GM06990 (cell line): ENCODE measurements at regions not wholly inside any gene's neighbourhood (a gene's known extent, or its start where the extent isn't known, plus 50 kb on each side); places are given as distances from the start of the nearest gene placed in this dataset.

Source experiments
- DNase-seq: peaks from one replicate; pipeline ENCODE4 v3.0.0-alpha.2; 2011; ENCODE audit not compliant: insufficient read length; ENCODE audit errors: extremely low read depth
- H3K27me3 ChIP-seq: replicated peaks from 2 replicates; pipeline ENCODE4 v1.6.0; 2011; ENCODE audit warnings: low read length; ENCODE audit not compliant: control insufficient read depth, insufficient read depth
- H3K36me3 ChIP-seq: 2 replicates; pipeline ENCODE4 v1.5.1; 2011; ENCODE audit warnings: low read length; ENCODE audit not compliant: control insufficient read depth, insufficient read depth
- H3K4me3 ChIP-seq: replicated peaks from 2 replicates; pipeline ENCODE4 v1.5.1; 2011; ENCODE audit warnings: low read depth, mild to moderate bottlenecking, control low read depth, low read length
- CTCF ChIP-seq: IDR thresholded peaks from 2 replicates; pipeline ENCODE4 v1.5.1; 2011; ENCODE audit warnings: low read length, control low read depth, mild to moderate bottlenecking, inconsistent platforms; ENCODE audit not compliant: insufficient read depth, poor library complexity, severe bottlenecking

GRCh38 chr5:58281189-58281588, 178.7 kb downstream of the PLK2 start:
- Histone ChIP-seq H3K4me3 (no peak overlapping the region), H3K36me3 (no peaks in the 10 kb centered on the region), H3K27me3 (no peaks in the 10 kb centered on the region)
- no peak for DNase-seq
- no peak for TF ChIP-seq CTCF

GRCh38 chr5:58279259-58279658, 180.6 kb downstream of the PLK2 start:
- H3K36me3 ChIP-seq: no peaks in the 10 kb centered on the region
- no peak for DNase-seq
- H3K4me3 ChIP-seq: no peak overlapping the region
- TF ChIP-seq CTCF: no peak
- no peaks in the 10 kb centered on the region for H3K27me3 ChIP-seq

- no peaks in the 10 kb centered on the region for H3K27me3 ChIP-seq
- no peak for DNase-seq
- TF ChIP-seq CTCF: no peak
- H3K4me3 ChIP-seq: no peak overlapping the region
- H3K36me3 ChIP-seq: no peaks in the 10 kb centered on the region
Measured at GRCh38 chr5:58276431-58276830, 183.5 kb downstream of the PLK2 start.

GRCh38 chr5:58275516-58275915, 184.4 kb downstream of the PLK2 start:
- no peak for TF ChIP-seq CTCF
- Histone ChIP-seq H3K36me3 (no peaks in the 10 kb centered on the region), H3K4me3 (no peak overlapping the region), H3K27me3 (no peaks in the 10 kb centered on the region)
- DNase-seq: no peak

- no peak overlapping the region for H3K4me3 ChIP-seq
- TF ChIP-seq CTCF: no peak
Measured at GRCh38 chr5:58274191-58274590, 185.7 kb downstream of the PLK2 start.

GRCh38 chr5:58273711-58274110, 186.2 kb downstream of the PLK2 start:
- no peak overlapping the region for H3K4me3 ChIP-seq
- no peak for DNase-seq
- TF ChIP-seq CTCF: no peak
- H3K36me3 ChIP-seq: no peaks in the 10 kb centered on the region
- H3K27me3 ChIP-seq: no peaks in the 10 kb centered on the region

More at GRCh38 chr5:58274191-58274590, 185.7 kb downstream of the PLK2 start:
- Histone ChIP-seq H3K36me3 (no peaks in the 10 kb centered on the region), H3K27me3 (no peaks in the 10 kb centered on the region)
- no peak for DNase-seq
